OCI-LY1 (cell line): ENCODE measurements at regions not wholly inside any gene's neighbourhood (a gene's known extent, or its start where the extent isn't known, plus 50 kb on each side); places are given as distances from the start of the nearest gene placed in this dataset.

ENCODE experiments used
- EZH2 ChIP-seq: fragments of 200-600 bp; sonication (generic), shearing (Covaris generic); IDR thresholded peaks from 2 replicates; pipeline ENCODE4 v1.8.0; 2017; ENCODE audit warnings: borderline replicate concordance, mixed run types, mild to moderate bottlenecking, antibody characterized with exemption, low read length, moderate library complexity, mixed read lengths
- TF ChIP-seq, protein P1 (sequence below): fragments of 200-600 bp; sonication (generic), shearing (Covaris generic); IDR thresholded peaks from 2 replicates; pipeline ENCODE4 v1.5.1; 2017; ENCODE audit warnings: mild to moderate bottlenecking, antibody characterized with exemption, low read length, moderate library complexity, mixed read lengths

DNA sequence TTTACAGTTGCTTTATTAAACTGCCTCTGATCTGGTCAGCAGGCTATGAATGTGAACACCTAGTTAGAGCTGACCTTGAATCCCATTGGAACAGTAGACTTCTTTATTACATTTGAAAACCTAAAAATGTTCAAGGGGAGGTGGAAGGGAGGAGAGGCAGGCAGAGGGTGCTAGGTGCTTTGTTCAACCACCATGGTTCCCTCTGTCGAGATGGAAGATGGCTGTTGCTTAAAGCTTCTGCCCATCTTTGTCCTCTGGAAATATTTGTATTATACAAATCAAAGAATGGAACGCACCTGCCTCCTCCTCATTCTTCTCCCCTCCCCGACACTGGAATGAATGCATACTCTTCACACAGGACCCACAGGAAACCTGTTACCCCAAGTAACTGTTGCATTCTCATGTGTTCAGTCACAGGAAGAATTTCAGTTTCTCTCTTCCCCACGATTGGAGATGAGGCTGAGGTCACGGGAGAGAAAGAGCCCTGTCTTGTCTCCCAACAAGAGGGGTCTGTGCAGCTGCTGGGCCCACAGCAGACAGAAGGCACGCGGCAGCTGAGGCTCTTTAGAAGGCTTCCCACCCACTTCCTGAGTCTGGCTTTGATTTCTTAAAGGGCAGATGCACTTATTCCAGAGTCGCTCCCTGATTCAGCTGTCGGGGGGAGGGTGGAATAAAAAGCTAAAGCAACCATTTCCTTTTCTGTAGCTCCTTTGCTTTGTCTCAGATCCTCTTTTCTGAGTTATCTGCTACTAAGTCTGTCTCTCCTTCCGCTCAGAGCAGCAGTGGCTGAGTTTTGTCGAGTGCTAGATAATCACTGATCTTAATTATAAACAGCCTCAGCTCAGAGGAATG, 217.9 kb upstream of the BTG1 start:
- TF ChIP-seq, protein P1, sequence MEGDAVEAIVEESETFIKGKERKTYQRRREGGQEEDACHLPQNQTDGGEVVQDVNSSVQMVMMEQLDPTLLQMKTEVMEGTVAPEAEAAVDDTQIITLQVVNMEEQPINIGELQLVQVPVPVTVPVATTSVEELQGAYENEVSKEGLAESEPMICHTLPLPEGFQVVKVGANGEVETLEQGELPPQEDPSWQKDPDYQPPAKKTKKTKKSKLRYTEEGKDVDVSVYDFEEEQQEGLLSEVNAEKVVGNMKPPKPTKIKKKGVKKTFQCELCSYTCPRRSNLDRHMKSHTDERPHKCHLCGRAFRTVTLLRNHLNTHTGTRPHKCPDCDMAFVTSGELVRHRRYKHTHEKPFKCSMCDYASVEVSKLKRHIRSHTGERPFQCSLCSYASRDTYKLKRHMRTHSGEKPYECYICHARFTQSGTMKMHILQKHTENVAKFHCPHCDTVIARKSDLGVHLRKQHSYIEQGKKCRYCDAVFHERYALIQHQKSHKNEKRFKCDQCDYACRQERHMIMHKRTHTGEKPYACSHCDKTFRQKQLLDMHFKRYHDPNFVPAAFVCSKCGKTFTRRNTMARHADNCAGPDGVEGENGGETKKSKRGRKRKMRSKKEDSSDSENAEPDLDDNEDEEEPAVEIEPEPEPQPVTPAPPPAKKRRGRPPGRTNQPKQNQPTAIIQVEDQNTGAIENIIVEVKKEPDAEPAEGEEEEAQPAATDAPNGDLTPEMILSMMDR: no peak
- no peak for TF ChIP-seq EZH2
